H1 (cell line): ENCODE measurements at regions not wholly inside any gene's neighbourhood (a gene's known extent, or its start where the extent isn't known, plus 50 kb on each side); places are given as distances from the start of the nearest gene placed in this dataset.

Source experiments
- CTCF ChIA-PET: fragments of 300-600 bp; sonication (Branson Sonifier 250); formaldehyde crosslinking; loops from one replicate; lab custom pipeline; 2021; ENCODE audit not compliant: partially characterized antibody; lab: Charles Lee
- POLR2A ChIA-PET: fragments of 300-600 bp; sonication (Branson Sonifier 250); formaldehyde crosslinking; loops from one replicate; lab custom pipeline; 2021; ENCODE audit warnings: inconsistent platforms; ENCODE audit not compliant: partially characterized antibody; lab: Charles Lee
- DNase-seq, 2 experiments: peaks; one replicate each; pipeline versions ENCODE4 v3.0.0 to v3.0.0-alpha.2; 2010 to 2022; ENCODE audit warnings: low spot score in 2 of 2, low read depth in 1 of 2, mixed read lengths in 1 of 2
- FAIRE-seq: peaks from 2 replicates; lab custom pipeline; 2011; peaks lifted over from hg19 to GRCh38; lab: Jason Lieb, UNC
- H2AFZ ChIP-seq: 2 replicates; pipeline ENCODE4 v1.8.1; 2012; ENCODE audit warnings: low read length, inconsistent platforms
- H2AK5ac ChIP-seq: 2 replicates; pipeline ENCODE4 v1.6.1; 2013; ENCODE audit warnings: low read depth, low read length
- H2BK120ac ChIP-seq: replicated peaks from 2 replicates; pipeline ENCODE3; 2013; ENCODE audit warnings: low read depth, low read length, inconsistent platforms
- H2BK12ac ChIP-seq: 2 replicates; pipeline ENCODE4 v1.6.1; 2013; ENCODE audit warnings: low read depth, low read length
- H2BK15ac ChIP-seq: 2 replicates; pipeline ENCODE4 v1.6.1; 2013; ENCODE audit warnings: low read length
- H2BK20ac ChIP-seq: 2 replicates; pipeline ENCODE4 v1.6.1; 2013; ENCODE audit warnings: low read length
- H2BK5ac ChIP-seq: 2 replicates; pipeline ENCODE4 v1.6.1; 2013; ENCODE audit warnings: low read depth, low read length
- H3K14ac ChIP-seq: 2 replicates; pipeline ENCODE4 v1.6.1; 2013; ENCODE audit warnings: inconsistent platforms; ENCODE audit not compliant: insufficient read length
- H3K18ac ChIP-seq: 2 replicates; pipeline ENCODE4 v1.6.1; 2013; ENCODE audit warnings: low read length; ENCODE audit errors: extremely low read depth
- H3K23ac ChIP-seq: 2 replicates; pipeline ENCODE4 v1.6.1; 2013; ENCODE audit warnings: inconsistent platforms; ENCODE audit not compliant: insufficient read length
- H3K23me2 ChIP-seq: 2 replicates; pipeline ENCODE4 v1.6.1; 2013; ENCODE audit warnings: low read depth, low read length
- H3K27ac ChIP-seq: 2 replicates; pipeline ENCODE4 v1.6.1; 2011; ENCODE audit warnings: low read depth, low read length, inconsistent platforms
- H3K27me3 ChIP-seq, 4 experiments: replicated peaks in 1 of 4; 1 replicate in 1 of 4; 2 replicates in 3 of 4; pipeline versions ENCODE4 v1.6.1 to v1.8.1; 2011 to 2013; ENCODE audit warnings: low read length in 3 of 4, mild to moderate bottlenecking in 3 of 4, inconsistent platforms in 2 of 4, mixed read lengths in 2 of 4, moderate library complexity in 1 of 4; ENCODE audit not compliant: control insufficient read depth in 3 of 4, insufficient read depth in 3 of 4; ENCODE audit errors: extremely low read depth in 1 of 4
- H3K36me3 ChIP-seq, 4 experiments: 2 replicates each; pipeline versions ENCODE4 v1.6.1 to v1.8.1; 2011 to 2013; ENCODE audit warnings: mild to moderate bottlenecking in 4 of 4, low read length in 3 of 4, moderate library complexity in 2 of 4, control low read depth in 1 of 4, inconsistent platforms in 1 of 4; ENCODE audit not compliant: insufficient read depth in 4 of 4, control insufficient read depth in 2 of 4
- H3K4ac ChIP-seq: replicated peaks from 2 replicates; pipeline ENCODE3; 2013; ENCODE audit warnings: low read length, low read depth, mixed read lengths, inconsistent platforms; ENCODE audit not compliant: insufficient read length
- H3K4me1 ChIP-seq, 4 experiments: replicated peaks in 1 of 4; 1 replicate in 1 of 4; 2 replicates in 3 of 4; pipeline versions ENCODE4 v1.6.1 to v1.8.1; 2011 to 2013; ENCODE audit warnings: low read length in 3 of 4, inconsistent platforms in 2 of 4, mixed read lengths in 1 of 4; ENCODE audit not compliant: insufficient read depth in 4 of 4, control insufficient read depth in 3 of 4
- H3K4me2 ChIP-seq, 2 experiments: 2 replicates each; pipeline versions ENCODE4 v1.6.1 to v1.8.1; 2011 to 2013; ENCODE audit warnings: low read depth in 2 of 2, low read length in 2 of 2, control low read depth in 1 of 2, inconsistent platforms in 1 of 2, mild to moderate bottlenecking in 1 of 2; ENCODE audit not compliant: insufficient read depth in 1 of 2
- H3K4me3 ChIP-seq, 4 experiments: fragments of 200-600, 300-600 bp in 1 of 4; sonication (generic), shearing (Covaris generic), sonication (Bioruptor Twin) in 1 of 4; 2 replicates each; pipeline versions ENCODE4 v1.5.1 to v1.8.1; 2011 to 2016; ENCODE audit warnings: low read length in 4 of 4, low read depth in 3 of 4, control low read depth in 2 of 4, inconsistent platforms in 2 of 4, mild to moderate bottlenecking in 2 of 4, mixed read lengths in 1 of 4, moderate library complexity in 1 of 4; ENCODE audit not compliant: insufficient read depth in 2 of 4; ENCODE audit errors: extremely low read depth in 1 of 4
- H3K56ac ChIP-seq: replicated peaks from 2 replicates; pipeline ENCODE3; 2013; ENCODE audit warnings: low read depth, mild to moderate bottlenecking, mixed read lengths, low read length, inconsistent platforms; ENCODE audit not compliant: insufficient read length
- H3K79me1 ChIP-seq: 2 replicates; pipeline ENCODE4 v1.6.1; 2013; ENCODE audit warnings: low read depth, low read length, control low read depth
- H3K79me2 ChIP-seq, 2 experiments: 2 replicates each; pipeline versions ENCODE4 v1.6.1 to v1.8.1; 2012 to 2013; ENCODE audit warnings: low read length in 2 of 2, mild to moderate bottlenecking in 2 of 2, inconsistent platforms in 1 of 2; ENCODE audit not compliant: insufficient read depth in 2 of 2, control insufficient read depth in 1 of 2
- H3K9ac ChIP-seq, 4 experiments: replicated peaks in 1 of 4; 1 replicate in 1 of 4; 2 replicates in 3 of 4; pipeline versions ENCODE4 v1.6.1 to v1.8.1; 2011 to 2013; ENCODE audit warnings: low read depth in 3 of 4, low read length in 3 of 4, control low read depth in 2 of 4, mild to moderate bottlenecking in 2 of 4, moderate library complexity in 2 of 4, inconsistent platforms in 1 of 4; ENCODE audit errors: extremely low read depth in 1 of 4
- H3K9me3 ChIP-seq, 2 experiments: 2 replicates each; pipeline versions ENCODE4 v1.6.1 to v1.8.1; 2012 to 2013; ENCODE audit warnings: mild to moderate bottlenecking in 2 of 2, moderate library complexity in 2 of 2, control low read depth in 1 of 2, inconsistent platforms in 1 of 2, low read depth in 1 of 2, low read length in 1 of 2, mixed read lengths in 1 of 2; ENCODE audit not compliant: insufficient read depth in 2 of 2
- H4K20me1 ChIP-seq, 2 experiments: replicated peaks in 1 of 2; 2 replicates each; pipeline versions ENCODE3 to v1.8.1; 2011 to 2013; ENCODE audit warnings: inconsistent platforms in 2 of 2, low read length in 2 of 2, mild to moderate bottlenecking in 1 of 2; ENCODE audit not compliant: insufficient read depth in 2 of 2, control insufficient read depth in 1 of 2
- H4K5ac ChIP-seq: 2 replicates; pipeline ENCODE4 v1.6.1; 2013; ENCODE audit warnings: low read length, low read depth, mixed read lengths, inconsistent platforms; ENCODE audit not compliant: insufficient read length
- H4K8ac ChIP-seq: 2 replicates; pipeline ENCODE4 v1.8.0; 2013; ENCODE audit warnings: mild to moderate bottlenecking, moderate library complexity, low read length, inconsistent platforms; ENCODE audit not compliant: insufficient read depth; ENCODE audit errors: extremely low read depth
- H4K91ac ChIP-seq: replicated peaks from 2 replicates; pipeline ENCODE3; 2013; ENCODE audit warnings: low read length, mixed read lengths, inconsistent platforms; ENCODE audit not compliant: insufficient read length
- ATF3 ChIP-seq: IDR thresholded peaks from 2 replicates; pipeline ENCODE4 v1.6.1; 2011; ENCODE audit warnings: low read depth, mild to moderate bottlenecking, low read length; ENCODE audit not compliant: insufficient read depth
- BRCA1 ChIP-seq: IDR thresholded peaks from 2 replicates; pipeline ENCODE4 v1.6.1; 2012; ENCODE audit warnings: low read depth, low read length, improper control_type of control experiment
- CBX5 ChIP-seq: fragments of 300-800, 300-1000 bp; sonication (generic); IDR thresholded peaks from 2 replicates; pipeline ENCODE4 v1.7.1; 2016; ENCODE audit warnings: antibody characterized with exemption, low read length, low read depth
- EP300 ChIP-seq, 2 experiments: IDR thresholded peaks; 1 replicate in 1 of 2; 2 replicates in 1 of 2; pipeline ENCODE4 v1.6.1; 2011 to 2012; ENCODE audit warnings: low read depth in 2 of 2, low read length in 2 of 2, mild to moderate bottlenecking in 2 of 2, borderline replicate concordance in 1 of 2, inconsistent platforms in 1 of 2, moderate library complexity in 1 of 2
- FOSL1 ChIP-seq: IDR thresholded peaks from 2 replicates; pipeline ENCODE4 v1.6.1; 2011; ENCODE audit warnings: mild to moderate bottlenecking, low read depth, low read length, moderate library complexity; ENCODE audit not compliant: insufficient read depth
- HDAC6 ChIP-seq: IDR thresholded peaks from one replicate; pipeline ENCODE4 v1.7.1; 2012; ENCODE audit warnings: low read depth, mild to moderate bottlenecking, inconsistent platforms, low read length, moderate library complexity
- JUND ChIP-seq: IDR thresholded peaks from 2 replicates; pipeline ENCODE4 v1.6.1; 2011; ENCODE audit warnings: mild to moderate bottlenecking, improper control_type of control experiment, low read length
- KDM5A ChIP-seq: fragments of 200-600 bp; IDR thresholded peaks from 2 replicates; pipeline ENCODE4 v1.7.1; 2012; ENCODE audit warnings: mild to moderate bottlenecking, low read length, inconsistent platforms, mixed read lengths
- MAX ChIP-seq: IDR thresholded peaks from 2 replicates; pipeline ENCODE4 v1.6.1; 2012; ENCODE audit warnings: inconsistent platforms
- NANOG ChIP-seq: IDR thresholded peaks from 2 replicates; pipeline ENCODE4 v1.6.1; 2011; ENCODE audit warnings: low read length, low read depth, mild to moderate bottlenecking, inconsistent platforms; ENCODE audit not compliant: insufficient read depth, poor library complexity, severe bottlenecking
- RXRA ChIP-seq: IDR thresholded peaks from 2 replicates; pipeline ENCODE4 v1.6.1; 2011; ENCODE audit warnings: low read depth, mild to moderate bottlenecking, low read length, moderate library complexity; ENCODE audit not compliant: insufficient read depth
- SIRT6 ChIP-seq: IDR thresholded peaks from one replicate; pipeline ENCODE4 v1.7.1; 2012; ENCODE audit warnings: low read length, inconsistent platforms
- SP4 ChIP-seq: IDR thresholded peaks from 2 replicates; pipeline ENCODE4 v1.6.1; 2012; ENCODE audit warnings: low read length, inconsistent platforms
- SRF ChIP-seq: IDR thresholded peaks from 2 replicates; pipeline ENCODE4 v1.6.1; 2011; ENCODE audit warnings: mild to moderate bottlenecking, low read depth, low read length, moderate library complexity
- TBP ChIP-seq: IDR thresholded peaks from 2 replicates; pipeline ENCODE4 v1.6.1; 2011; ENCODE audit warnings: low read depth, low read length, improper control_type of control experiment

GRCh38 chr12:45535610-45536180 lies 193.8 kb upstream of the ARID2 start:
- Histone ChIP-seq H3K27me3 (no peaks in the 10 kb centered on the region), H3K23me2 (peaks cover 5% of the 10 kb centered on the region; the same call in 1 of the 2 replicates), H3K14ac (no peak overlapping the region), H2AFZ (no peak overlapping the region), H2BK15ac (no peak overlapping the region), H3K79me2 (no peaks in the 10 kb centered on the region), H3K36me3 (no peaks in the 10 kb centered on the region), H3K18ac (no peak overlapping the region), H4K20me1 (no peaks in the 10 kb centered on the region), H3K56ac (peak overlapping the region; percentile 98), H3K4me3 (no peak overlapping the region), H3K9ac (no peak overlapping the region), H3K27ac (no peak overlapping the region), H2BK20ac (no peak overlapping the region), H2BK120ac (no peak overlapping the region), H2BK12ac (no peak overlapping the region), H3K23ac (no peak overlapping the region), H4K91ac (no peak overlapping the region), H3K79me1 (no peaks in the 10 kb centered on the region), H4K5ac (no peak overlapping the region), H2AK5ac (no peak overlapping the region), H3K9me3 (no peaks in the 10 kb centered on the region), H3K4me1 (peaks cover 0 to 4% (median 0%) of the 10 kb centered on the region in 4 experiments; a peak in 1 of 7 replicates), H2BK5ac (no peak overlapping the region), H4K8ac (no peak overlapping the region), H3K4ac (no peak overlapping the region), H3K4me2 (no peak overlapping the region)
- FAIRE-seq, result no peak
- POLR2A ChIA-PET, result no interaction called here
- CTCF ChIA-PET, result interaction anchor here (0.7 kb wide), 1 partner anchor 8 kb away, joined by 3 read pairs; no protein-coding TSS in a partner anchor
- no peak for DNase-seq
- no peak for TF ChIP-seq EP300 (IDR thresholded peaks at IDR 0.05; ENCODE audit: borderline replicate concordance in 1 of 2, low read depth in 2 of 2, low read length in 2 of 2)
- TF ChIP-seq RXRA, result no peak
- no peak for TF ChIP-seq BRCA1
- TF ChIP-seq KDM5A, result no peak
- no peak for TF ChIP-seq NANOG
- no peak for TF ChIP-seq HDAC6
- no peak for TF ChIP-seq SRF
- no peak for TF ChIP-seq MAX
- no peak for TF ChIP-seq TBP
- no peak for TF ChIP-seq SIRT6
- no peak for TF ChIP-seq SP4
- TF ChIP-seq CBX5, result no peak
- no peak for TF ChIP-seq FOSL1
- no peak for TF ChIP-seq JUND
- no peak for TF ChIP-seq ATF3
